ENCODE measurements at regions not wholly inside any gene's neighbourhood (a gene's known extent, or its start where the extent isn't known, plus 50 kb on each side); places are given as distances from the start of the nearest gene placed in this dataset.

DNA sequence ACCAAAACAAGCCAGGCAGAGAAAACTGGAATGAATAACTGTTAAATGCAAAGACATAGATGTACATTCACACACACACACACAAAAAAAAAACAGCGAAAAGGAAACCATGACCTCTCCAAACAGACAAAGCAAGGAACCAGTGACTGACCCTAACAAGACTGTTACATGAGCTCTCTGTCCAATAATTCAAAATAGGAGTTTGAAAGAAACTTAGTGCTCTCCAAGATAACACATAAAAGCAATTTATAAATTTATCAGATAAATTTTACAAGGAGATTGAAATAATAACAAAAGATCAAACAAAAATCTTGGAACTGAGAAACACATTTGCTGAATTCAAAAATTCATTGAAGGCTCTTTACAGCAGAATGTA is 423.5 kb upstream of the RGMB start:
- no peak overlapping the region for H3K4me3 ChIP-seq (ENCODE audit: insufficient read depth, low read depth, low read length)

More for the DNA sequence above, 423.5 kb upstream of the RGMB start:
- peak overlapping the region; percentile 99 for H2BK5ac ChIP-seq (ENCODE audit: low read depth, low read length, poor library complexity, severe bottlenecking)
- no peaks in the 10 kb centered on the region for H3K36me3 ChIP-seq (ENCODE audit: control insufficient read depth, insufficient read depth, low read length)
- H2AK9ac ChIP-seq (replicated peaks; ENCODE audit: low read depth, low read length, poor library complexity): no peak overlapping the region
- H3K4me1 ChIP-seq (ENCODE audit: control insufficient read depth, insufficient read depth, low read length): peaks cover 4% of the 10 kb centered on the region; the same call in 1 of the 2 replicates
- no peak overlapping the region for H3K14ac ChIP-seq (replicated peaks; ENCODE audit: low read depth, low read length)
- TF ChIP-seq SMC3 (IDR thresholded peaks at IDR 0.05; ENCODE audit: low read depth, low read length): no peak
- TF ChIP-seq MXI1 (IDR thresholded peaks at IDR 0.05; ENCODE audit: borderline replicate concordance, low read depth, low read length): no peak
- no peak for TF ChIP-seq NFE2L2 (IDR thresholded peaks at IDR 0.05; ENCODE audit: low read depth, low read length)
- TF ChIP-seq RCOR1 (IDR thresholded peaks at IDR 0.05; ENCODE audit: insufficient replicate concordance, low read length): no peak
- TF ChIP-seq MAZ (IDR thresholded peaks at IDR 0.05; ENCODE audit: borderline replicate concordance, low read depth, low read length): no peak
- H2BK15ac ChIP-seq (ENCODE audit: low read depth, low read length): no peak overlapping the region
- H2BK20ac ChIP-seq (ENCODE audit: low read depth, low read length): peak overlapping the region; percentile 48; the same call in 1 of the 2 replicates
- H3K18ac ChIP-seq (ENCODE audit: low read depth, low read length): no peak overlapping the region; the same call in 1 of the 2 replicates
- no peaks in the 10 kb centered on the region for H3K27me3 ChIP-seq (ENCODE audit: control insufficient read depth, insufficient read depth, low read length)
- H4K20me1 ChIP-seq (ENCODE audit: insufficient read depth, low read length): no peaks in the 10 kb centered on the region
- no peak overlapping the region for H3K9ac ChIP-seq (ENCODE audit: low read depth, low read length)
- no peak overlapping the region for H4K5ac ChIP-seq (ENCODE audit: low read depth, low read length)
- H3K9me3 ChIP-seq (ENCODE audit: control insufficient read depth, insufficient read depth, low read length): peaks cover 7% of the 10 kb centered on the region; the same call in 1 of the 2 replicates
- 0 out of 2 replicates have a peak, but pooled peaks cover 2% of the 10 kb centered on the region for H3K9me1 ChIP-seq (ENCODE audit: insufficient read depth, low read length)
- H3K79me1 ChIP-seq (ENCODE audit: low read depth in 1 of 2, low read length in 2 of 2): no peaks in the 10 kb centered on the region
- no peak overlapping the region for H3K23ac ChIP-seq (ENCODE audit: low read depth, low read length)
- H2BK120ac ChIP-seq (ENCODE audit: low read depth, low read length): no peak overlapping the region
- intact Hi-C loops (cut with micrococcal nuclease): loop anchor here (1.0 to 10.0 kb wide), 9 partner anchors 102 to 1167 kb away; partner anchors contain the start of gene RIOK2
- H3K56ac ChIP-seq (ENCODE audit: extremely low read depth, insufficient read depth, low read length): no peak overlapping the region
- H3K4me2 ChIP-seq (ENCODE audit: low read depth, low read length): no peak overlapping the region
- in situ Hi-C loops (cut with MboI; ENCODE audit: low sequenced_read_pairs): loop anchor here (10.0 kb wide), 1 partner anchor 415 kb away; no protein-coding TSS in a partner anchor
- no peak overlapping the region for H4K91ac ChIP-seq (ENCODE audit: insufficient read depth, low read depth, low read length)
- no peak for ATAC-seq (ENCODE audit: low read depth)
- no peak overlapping the region for H2AK5ac ChIP-seq (ENCODE audit: low read depth, low read length)
- POLR2A ChIA-PET (ENCODE audit: unreplicated experiment): no interaction called here
- BruUV-seq (replicated peaks): no TSS peak
- H2AFZ ChIP-seq (replicated peaks; ENCODE audit: low read length, poor library complexity): no peak overlapping the region
- H3K4ac ChIP-seq (ENCODE audit: low read depth, low read length): no peak overlapping the region
- DNase-seq: no peak
- no CpG with 5 or more reads among the region's 1 CpG for WGBS, 2 experiments (ENCODE audit: extremely low coverage in 2 of 2, insufficient read length in 1 of 2)
- dilution Hi-C loops (cut with HindIII; ENCODE audit: low sequenced_read_pairs, unreplicated experiment): no loop called here
- CTCF ChIA-PET: interaction anchor here (0.6 kb wide), 1 partner anchor 421 kb away, joined by 6 read pairs; no protein-coding TSS in a partner anchor
- H4K8ac ChIP-seq (ENCODE audit: low read depth in 2 of 2, low read length in 2 of 2): no peak overlapping the region; a peak in 1 of 4 replicates
- no peak overlapping the region for H3K27ac ChIP-seq (ENCODE audit: insufficient read depth, low read length)
